ENCODE measurements at regions not wholly inside any gene's neighbourhood (a gene's known extent, or its start where the extent isn't known, plus 50 kb on each side); places are given as distances from the start of the nearest gene placed in this dataset.

GRCh38 chr12:66831495-66831894, 152.6 kb upstream of the GRIP1 start:
- Histone ChIP-seq H3K9me3 (no peaks in the 10 kb centered on the region), H3K36me3 (no peaks in the 10 kb centered on the region), H3K27me3 (no peaks in the 10 kb centered on the region), H3K4me1 (no peaks in the 10 kb centered on the region), H3K4me3 (no peak overlapping the region), H3K27ac (no peak overlapping the region)
- no peak for DNase-seq
- intact Hi-C loops (cut with DNase I): no loop called here
- 65 to 78% methylated on average over 4 of the region's 4 CpGs for WGBS, 2 donors
- no peak for TF ChIP-seq POLR2A (IDR thresholded peaks at IDR 0.05)
- TF ChIP-seq EP300 (IDR thresholded peaks at IDR 0.05): no peak
- no peak for TF ChIP-seq CTCF (IDR thresholded peaks at IDR 0.05)

- H3K4me1 ChIP-seq: no peaks in the 10 kb centered on the region
- intact Hi-C loops (cut with DNase I): no loop called here
These were observed 154.1 kb upstream of the GRIP1 start for GRCh38 chr12:66832997-66833396.

DNA sequence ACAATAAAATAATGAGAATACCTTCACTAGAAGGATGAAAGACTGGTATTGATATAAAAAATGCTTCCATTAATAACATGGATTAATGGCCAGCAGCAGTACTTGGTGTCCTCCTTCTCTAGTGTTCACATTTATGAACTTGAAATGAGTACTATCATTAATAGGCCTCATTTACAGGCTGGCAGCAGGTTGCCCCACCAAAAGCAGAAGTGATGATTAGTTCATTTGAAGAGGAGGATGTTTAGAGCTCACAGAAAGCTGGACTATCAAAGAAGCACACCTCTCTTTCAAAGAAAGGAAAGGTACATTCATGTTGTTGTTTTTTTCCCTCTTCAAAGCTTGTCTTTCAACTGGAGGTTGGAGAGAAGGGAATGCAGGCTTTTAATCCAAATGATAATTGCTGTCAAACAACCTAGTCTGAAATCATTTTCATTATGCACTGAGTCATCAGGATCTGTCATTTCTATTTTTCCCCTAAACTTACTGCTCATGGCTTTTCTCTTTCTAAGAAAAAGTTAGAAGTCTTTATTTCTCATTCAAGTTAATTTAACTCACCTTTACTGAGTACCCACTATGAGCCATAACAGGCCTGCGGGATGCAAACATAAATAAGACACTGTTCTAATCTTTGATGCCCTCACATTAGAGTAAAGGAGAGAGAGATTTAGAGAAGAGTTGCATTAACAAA, 157.9 kb upstream of the GRIP1 start:
- Histone ChIP-seq H3K4me3 (no peak overlapping the region), H3K9me3 (no peaks in the 10 kb centered on the region), H3K36me3 (no peaks in the 10 kb centered on the region), H3K27me3 (no peaks in the 10 kb centered on the region), H3K27ac (no peak overlapping the region), H3K4me1 (no peaks in the 10 kb centered on the region)
- DNase-seq: no peak
- intact Hi-C loops (cut with DNase I): no loop called here
- TF ChIP-seq CTCF (IDR thresholded peaks at IDR 0.05) (no peak), POLR2A (IDR thresholded peaks at IDR 0.05) (no peak), EP300 (IDR thresholded peaks at IDR 0.05) (no peak), POLR2AphosphoS5 (IDR thresholded peaks at IDR 0.05) (no peak)
- WGBS, 2 donors: 0 to 43% methylated on average over 1 of the region's 1 CpG

More at GRCh38 chr12:66832997-66833396, 154.1 kb upstream of the GRIP1 start:
- Histone ChIP-seq H3K4me3 (no peak overlapping the region), H3K27ac (no peak overlapping the region), H3K27me3 (no peaks in the 10 kb centered on the region), H3K36me3 (no peaks in the 10 kb centered on the region), H3K9me3 (no peaks in the 10 kb centered on the region)
- WGBS, 2 donors: 22 to 85% methylated on average over 2 of the region's 2 CpGs
- no peak for DNase-seq
- TF ChIP-seq POLR2AphosphoS5 (IDR thresholded peaks at IDR 0.05) (no peak), EP300 (IDR thresholded peaks at IDR 0.05) (no peak), CTCF (IDR thresholded peaks at IDR 0.05) (no peak), POLR2A (IDR thresholded peaks at IDR 0.05) (no peak)

- DNase-seq: no peak
- intact Hi-C loops (cut with DNase I): no loop called here
- Histone ChIP-seq H3K9me3 (no peaks in the 10 kb centered on the region), H3K27ac (no peak overlapping the region), H3K36me3 (no peaks in the 10 kb centered on the region), H3K4me3 (no peak overlapping the region), H3K4me1 (no peaks in the 10 kb centered on the region), H3K27me3 (no peaks in the 10 kb centered on the region)
- TF ChIP-seq POLR2AphosphoS5 (IDR thresholded peaks at IDR 0.05) (no peak), POLR2A (IDR thresholded peaks at IDR 0.05) (no peak)
- 64 to 91% methylated on average over 1 of the region's 1 CpG for WGBS, 2 donors
These were observed 158.4 kb upstream of the GRIP1 start for GRCh38 chr12:66837311-66837627.

GRCh38 chr12:66838366-66838765, 159.5 kb upstream of the GRIP1 start:
- H3K27me3 ChIP-seq: no peaks in the 10 kb centered on the region
- intact Hi-C loops (cut with DNase I): no loop called here
- H3K36me3 ChIP-seq: no peaks in the 10 kb centered on the region
- 84 to 92% methylated on average over 4 of the region's 4 CpGs for WGBS, 2 donors
- no peak overlapping the region for H3K4me3 ChIP-seq
- no peaks in the 10 kb centered on the region for H3K4me1 ChIP-seq
- no peaks in the 10 kb centered on the region for H3K9me3 ChIP-seq
- no peak for TF ChIP-seq POLR2A (IDR thresholded peaks at IDR 0.05)
- no peak for TF ChIP-seq CTCF (IDR thresholded peaks at IDR 0.05)
- no peak for TF ChIP-seq EP300 (IDR thresholded peaks at IDR 0.05)
- no peak for TF ChIP-seq POLR2AphosphoS5 (IDR thresholded peaks at IDR 0.05)
- no peak for DNase-seq
- no peak overlapping the region for H3K27ac ChIP-seq
